MV-4-11 (cell line): ENCODE measurements at regions not wholly inside any gene's neighbourhood (a gene's known extent, or its start where the extent isn't known, plus 50 kb on each side); places are given as distances from the start of the nearest gene placed in this dataset.

ENCODE experiments used
- DNase-seq: peaks from one replicate; lab custom pipeline; 2025; lab: John Stamatoyannopoulos, UW

- DNase-seq, result no peak
Observed at GRCh38 chr4:63814171-63814964, 594.9 kb downstream of the TECRL start.

- no peak for DNase-seq
Observed at GRCh38 chr4:63799166-63799565, 610.1 kb downstream of the TECRL start.

GRCh38 chr4:63795301-63795700 is 613.9 kb downstream of the TECRL start:
- no peak for DNase-seq

- no peak for DNase-seq
Observed at GRCh38 chr4:63790377-63790776, 618.9 kb downstream of the TECRL start.

- DNase-seq, result no peak
Observed at GRCh38 chr4:63788271-63788670, 621.0 kb downstream of the TECRL start.

- DNase-seq, result no peak
Observed at GRCh38 chr4:63787326-63787725, 621.9 kb downstream of the TECRL start.

GRCh38 chr4:63786171-63786570 is 623.1 kb downstream of the TECRL start:
- no peak for DNase-seq

GRCh38 chr4:63784822-63785221 is 624.4 kb downstream of the TECRL start:
- no peak for DNase-seq

- no peak for DNase-seq
Observed at GRCh38 chr4:63777601-63778000, 631.6 kb downstream of the TECRL start.

GRCh38 chr4:63764400-63764799 is 644.9 kb downstream of the TECRL start:
- no peak for DNase-seq

- DNase-seq, result no peak
Observed at GRCh38 chr4:63757929-63758328, 651.3 kb downstream of the TECRL start.

GRCh38 chr4:63742882-63743281 is 666.4 kb downstream of the TECRL start:
- no peak for DNase-seq

GRCh38 chr4:63729519-63729918 is 679.7 kb downstream of the TECRL start:
- no peak for DNase-seq

GRCh38 chr4:63728480-63729177 is 680.6 kb downstream of the TECRL start:
- DNase-seq, result no peak

- peak; percentile 10 for DNase-seq
Observed at GRCh38 chr4:63717384-63717783, 691.9 kb downstream of the TECRL start.

- DNase-seq, result no peak
Observed at GRCh38 chr4:63708661-63709060, 700.6 kb downstream of the TECRL start.

GRCh38 chr4:63700569-63700968 is 708.7 kb downstream of the TECRL start:
- no peak for DNase-seq

- DNase-seq, result no peak
Observed at GRCh38 chr4:63693321-63693720, 715.9 kb downstream of the TECRL start.

GRCh38 chr4:63678358-63678931 is 730.8 kb downstream of the TECRL start:
- no peak for DNase-seq

- no peak for DNase-seq
Observed at GRCh38 chr4:63670735-63671134, 738.5 kb downstream of the TECRL start.

- DNase-seq, result no peak
Observed at GRCh38 chr4:63663870-63664269, 745.4 kb downstream of the TECRL start.

- DNase-seq, result no peak
Observed at GRCh38 chr4:63644396-63644795, 764.9 kb downstream of the TECRL start.

GRCh38 chr4:63637270-63637669 is 772.0 kb downstream of the TECRL start:
- DNase-seq, result no peak
